ENCODE measurements at regions not wholly inside any gene's neighbourhood (a gene's known extent, or its start where the extent isn't known, plus 50 kb on each side); places are given as distances from the start of the nearest gene placed in this dataset.
"Not testable (repeated sequence)": the region's sequence is repeated elsewhere in the genome, so short reads cannot be mapped to it uniquely, and the experiment has no call there.

DNA sequence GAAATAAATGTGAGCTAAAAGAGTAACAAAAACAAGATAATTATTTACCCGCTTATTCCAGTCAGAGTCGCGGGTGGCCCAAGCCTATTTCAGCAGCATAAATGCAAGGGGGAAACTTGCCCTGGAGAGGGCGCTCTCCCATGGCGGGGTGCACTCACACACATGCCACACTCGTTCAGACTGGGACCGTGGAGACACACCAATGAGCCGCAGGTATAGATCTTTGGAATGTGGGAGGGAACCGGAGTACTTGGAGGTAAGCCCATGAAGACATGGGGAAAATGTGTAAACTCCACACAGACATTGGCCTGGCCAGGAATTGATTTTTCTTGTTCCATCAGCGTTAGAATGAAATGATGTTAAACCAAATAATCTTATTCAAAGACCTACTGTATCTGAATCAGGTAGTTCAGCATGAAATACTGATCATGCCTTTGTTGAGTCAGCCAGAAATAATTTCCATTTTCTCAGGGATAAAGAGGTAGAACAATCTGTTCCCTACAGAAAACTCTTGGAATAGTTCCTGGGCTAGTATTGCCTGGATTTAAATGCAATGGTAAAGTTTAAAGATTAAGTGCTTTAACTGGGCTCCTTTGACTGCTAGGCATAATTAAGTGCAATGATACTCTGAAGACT lies 191.5 kb downstream of the MCHR2 start:
- DNase-seq (ENCODE audit: low spot score) = peak; percentile 60

GRCh38 chr6:99808992-99809391 lies 185.0 kb downstream of the MCHR2 start:
- DNase-seq (ENCODE audit: low spot score) = no peak

DNA sequence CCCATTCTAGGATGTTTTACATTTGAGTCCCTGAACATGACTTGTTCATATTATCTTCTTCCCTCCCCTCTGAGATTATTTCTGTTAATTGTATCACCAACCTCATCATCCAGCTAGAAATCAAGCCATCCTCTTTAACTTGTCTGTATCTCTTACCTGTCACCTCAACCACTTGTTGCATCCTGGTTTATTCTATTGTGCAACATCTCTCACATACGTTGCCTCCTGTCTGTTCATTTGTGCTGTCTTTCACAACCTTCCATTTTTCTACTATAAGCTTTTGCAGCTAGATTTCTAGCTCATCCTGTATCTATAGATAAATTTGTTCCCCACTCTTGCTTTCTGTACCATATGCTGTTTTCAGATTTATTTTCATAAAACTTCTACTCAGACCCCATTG lies 183.7 kb downstream of the MCHR2 start:
- DNase-seq (ENCODE audit: low spot score) = no peak

GRCh38 chr6:99810942-99811620 lies 182.9 kb downstream of the MCHR2 start:
- no peak for DNase-seq (ENCODE audit: low spot score)

DNA sequence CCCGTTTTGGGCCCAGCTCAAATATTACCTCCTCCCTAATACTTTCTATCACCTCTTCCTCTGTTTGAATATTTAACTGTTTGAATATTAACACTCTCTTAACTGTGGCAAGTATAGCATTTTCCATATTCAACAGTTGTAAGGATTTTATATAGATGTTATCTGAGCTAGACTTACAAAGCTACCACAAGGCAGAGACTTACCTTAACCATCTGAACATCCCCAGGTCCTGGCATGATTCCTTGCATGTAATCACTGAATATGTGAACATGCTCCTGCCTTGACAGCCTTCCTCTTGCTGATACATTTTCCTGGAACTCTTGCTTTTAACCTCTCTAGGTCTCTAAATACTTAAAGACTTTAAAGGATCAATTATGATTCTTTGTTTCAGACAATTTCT lies 182.4 kb downstream of the MCHR2 start:
- no peak for DNase-seq (ENCODE audit: low spot score)

GRCh38 chr6:99813565-99813964 lies 180.5 kb downstream of the MCHR2 start:
- DNase-seq (ENCODE audit: low spot score) = no peak

DNA sequence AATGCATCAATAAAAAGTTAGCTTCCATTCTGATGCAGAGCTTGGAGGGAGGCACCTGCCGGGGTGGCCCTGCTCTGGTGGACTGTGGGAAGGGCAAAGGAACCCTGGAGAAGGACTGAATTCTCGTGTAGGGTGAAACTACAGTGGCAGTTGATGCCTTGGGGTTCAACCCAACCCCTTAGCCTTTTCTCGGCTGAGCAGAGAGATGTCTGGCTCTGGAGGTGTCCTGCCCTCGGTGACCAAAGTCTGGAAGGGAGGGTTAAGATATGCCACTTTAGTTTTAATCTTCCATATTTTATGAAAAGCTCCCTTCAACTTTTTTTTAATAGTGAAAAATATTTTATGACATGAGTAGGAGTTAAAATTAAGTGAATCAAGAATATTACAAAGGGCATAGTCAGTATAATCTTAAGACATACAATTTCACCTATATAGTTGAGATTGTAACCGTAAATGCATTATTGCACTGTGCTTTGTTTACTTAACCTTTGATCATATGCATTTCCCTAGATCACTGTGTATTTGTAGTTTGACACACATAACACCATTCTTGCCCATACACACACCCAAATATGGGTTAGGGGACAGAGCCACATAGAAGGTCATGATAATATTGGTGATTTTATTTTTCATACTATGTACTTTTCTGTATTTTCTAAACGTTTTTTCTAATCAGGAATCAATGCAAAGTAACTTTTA lies 179.6 kb downstream of the MCHR2 start:
- no peak for DNase-seq (ENCODE audit: low spot score)

GRCh38 chr6:99816795-99817194 lies 177.2 kb downstream of the MCHR2 start:
- no peak for DNase-seq (ENCODE audit: low spot score)

GRCh38 chr6:99818161-99818560 lies 175.9 kb downstream of the MCHR2 start:
- no peak for DNase-seq (ENCODE audit: low spot score)

DNA sequence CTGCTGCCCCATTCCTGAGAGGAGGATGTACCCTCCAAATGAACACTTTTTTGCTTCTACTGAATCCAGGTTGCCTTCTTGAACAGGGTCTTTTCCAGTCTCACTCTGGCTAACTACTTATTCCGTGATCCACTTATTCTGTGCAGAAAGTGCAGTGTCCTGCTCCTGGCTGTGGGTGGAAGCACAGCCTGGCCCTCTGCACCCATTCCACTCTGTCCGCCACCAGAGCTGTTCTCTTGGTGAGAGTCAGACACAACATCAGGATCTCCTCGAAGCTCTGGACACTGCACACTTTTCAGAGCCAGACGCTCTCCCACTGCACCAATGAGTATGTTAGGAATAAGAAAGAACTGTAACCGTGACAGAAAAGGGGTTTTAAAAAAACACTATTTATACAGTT lies 174.2 kb downstream of the MCHR2 start:
- no peak for DNase-seq (ENCODE audit: low spot score)

GRCh38 chr6:99821164-99821563 lies 172.9 kb downstream of the MCHR2 start:
- no peak for DNase-seq (ENCODE audit: low spot score)

DNA sequence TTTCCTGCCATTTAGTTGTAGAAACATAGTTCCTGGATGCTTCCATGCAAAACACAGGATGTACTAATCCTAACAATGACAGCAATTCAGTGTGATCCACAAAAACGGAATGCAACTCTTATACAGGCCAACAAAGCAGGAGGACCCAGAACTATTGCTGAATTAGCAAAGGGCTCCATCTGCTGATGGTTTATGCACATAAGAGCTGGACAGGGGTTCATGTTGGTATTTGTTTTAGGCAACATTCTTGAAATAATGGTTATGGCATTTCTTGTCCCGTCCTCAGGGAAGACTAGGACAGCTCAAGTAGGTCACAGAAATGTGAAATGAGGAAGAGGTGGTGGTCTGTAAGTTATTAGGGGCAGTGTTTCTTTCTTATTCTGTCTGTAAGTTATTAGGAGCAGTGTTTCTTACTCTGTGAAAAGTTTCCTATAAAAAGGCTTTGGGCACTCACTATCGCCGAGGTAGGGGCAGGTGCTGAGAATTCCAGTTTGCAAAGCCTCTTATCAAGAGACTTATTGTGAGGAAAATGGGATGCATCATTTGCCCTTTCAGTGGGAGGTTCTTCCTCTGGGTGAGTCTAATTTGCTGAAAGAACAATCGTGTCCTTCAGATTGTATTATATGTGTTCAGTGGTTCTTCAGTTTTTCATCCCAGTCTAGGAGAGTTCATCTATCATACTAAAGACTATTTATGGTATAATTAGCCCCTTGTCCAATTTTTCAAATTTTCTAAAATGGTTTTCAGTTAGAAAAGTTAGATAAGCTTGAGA lies 171.1 kb downstream of the MCHR2 start:
- DNase-seq (ENCODE audit: low spot score) = no peak

DNA sequence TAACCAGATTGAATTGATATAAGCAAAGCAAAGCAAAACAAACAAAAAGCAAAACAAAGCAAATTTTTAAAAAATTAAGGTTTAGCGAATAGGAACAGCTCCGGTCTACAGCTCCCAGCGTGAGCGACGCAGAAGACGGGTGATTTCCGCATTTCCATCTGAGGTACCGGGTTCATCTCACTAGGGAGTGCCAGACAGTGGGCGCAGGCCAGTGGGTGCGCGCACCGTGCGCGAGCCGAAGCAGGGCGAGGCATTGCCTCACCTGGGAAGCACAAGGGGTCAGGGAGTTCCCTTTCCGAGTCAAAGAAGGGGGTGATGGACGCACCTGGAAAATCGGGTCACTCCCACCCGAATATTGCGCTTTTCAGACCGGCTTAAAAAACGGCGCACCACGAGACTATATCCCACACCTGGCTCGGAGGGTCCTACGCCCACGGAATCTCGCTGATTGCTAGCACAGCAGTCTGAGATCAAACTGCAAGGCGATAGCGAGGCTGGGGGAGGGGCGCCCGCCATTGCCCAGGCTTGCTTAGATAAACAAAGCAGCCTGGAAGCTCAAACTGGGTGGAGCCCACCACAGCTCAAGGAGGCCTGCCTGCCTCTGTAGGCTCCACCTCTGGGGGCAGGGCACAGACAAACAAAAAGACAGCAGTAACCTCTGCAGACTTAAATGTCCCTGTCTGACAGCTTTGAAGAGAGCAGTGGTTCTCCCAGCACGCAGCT lies 170.3 kb downstream of the MCHR2 start:
- not testable (repeated sequence) for DNase-seq (ENCODE audit: low spot score)

GRCh38 chr6:99833034-99833433 lies 161.0 kb downstream of the MCHR2 start:
- no peak for DNase-seq (ENCODE audit: low spot score)

- DNase-seq (ENCODE audit: low spot score) = no peak
Observed at GRCh38 chr6:99836471-99836870, 157.6 kb downstream of the MCHR2 start.

GRCh38 chr6:99838607-99839006 lies 155.4 kb downstream of the MCHR2 start:
- DNase-seq (ENCODE audit: low spot score) = no peak

DNA sequence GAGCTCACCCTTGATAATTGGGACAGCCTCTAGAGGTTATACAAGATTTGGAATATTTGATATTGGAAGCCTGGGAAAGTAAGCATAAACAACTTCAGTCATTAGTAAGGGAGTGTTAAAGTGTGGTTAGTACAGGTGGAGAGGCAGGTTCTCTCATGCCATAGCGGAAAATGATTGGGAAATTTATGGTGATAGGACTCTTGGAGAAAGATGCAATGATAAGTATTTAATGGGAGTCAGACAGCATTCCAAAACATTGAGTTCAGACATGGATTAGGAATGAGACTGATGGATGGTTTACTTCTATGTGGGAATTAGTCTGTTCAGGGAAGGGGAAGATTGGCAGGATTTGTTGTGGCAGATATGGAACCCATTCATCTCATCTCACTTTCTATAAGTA lies 152.7 kb downstream of the MCHR2 start:
- DNase-seq (ENCODE audit: low spot score) = no peak

DNA sequence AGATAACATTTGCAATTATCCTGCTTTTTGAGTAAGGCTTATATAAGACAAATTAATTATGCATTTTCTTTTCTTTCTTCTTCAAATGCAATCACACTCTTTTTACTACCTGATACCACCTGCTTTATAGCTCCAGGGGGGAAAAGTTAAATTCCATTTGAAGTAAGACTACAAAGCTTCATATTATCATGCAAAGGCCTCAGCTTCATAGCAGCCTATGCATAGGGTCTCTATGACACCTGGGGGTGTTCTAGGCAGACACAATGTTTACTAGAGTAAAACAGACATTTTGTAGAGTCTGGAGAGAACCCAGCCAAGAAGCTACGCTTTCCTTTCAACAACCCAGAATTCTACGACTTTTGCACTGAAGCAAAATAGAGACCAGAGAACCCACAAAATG lies 148.0 kb downstream of the MCHR2 start:
- DNase-seq (ENCODE audit: low spot score) = no peak

GRCh38 chr6:99850841-99851240 lies 143.2 kb downstream of the MCHR2 start:
- DNase-seq (ENCODE audit: low spot score) = no peak

DNA sequence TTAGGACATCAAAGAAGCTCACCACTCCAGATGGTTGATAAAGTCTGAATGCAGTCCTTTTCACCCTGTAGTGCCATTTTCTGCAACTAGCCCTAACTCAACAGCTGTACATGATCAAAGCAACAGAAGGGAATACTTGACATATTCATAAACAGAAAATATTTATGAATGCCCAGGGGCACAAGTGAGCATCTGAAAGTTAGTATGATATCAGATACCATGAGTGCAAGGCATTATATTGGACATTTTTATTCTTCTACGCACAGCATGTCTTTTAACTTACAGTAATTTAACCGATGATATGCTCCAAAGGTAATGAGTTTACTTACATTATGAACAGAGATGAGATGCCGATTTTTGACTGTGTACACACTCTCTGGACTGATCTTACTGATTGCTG lies 142.0 kb downstream of the MCHR2 start:
- no peak for DNase-seq (ENCODE audit: low spot score)

DNA sequence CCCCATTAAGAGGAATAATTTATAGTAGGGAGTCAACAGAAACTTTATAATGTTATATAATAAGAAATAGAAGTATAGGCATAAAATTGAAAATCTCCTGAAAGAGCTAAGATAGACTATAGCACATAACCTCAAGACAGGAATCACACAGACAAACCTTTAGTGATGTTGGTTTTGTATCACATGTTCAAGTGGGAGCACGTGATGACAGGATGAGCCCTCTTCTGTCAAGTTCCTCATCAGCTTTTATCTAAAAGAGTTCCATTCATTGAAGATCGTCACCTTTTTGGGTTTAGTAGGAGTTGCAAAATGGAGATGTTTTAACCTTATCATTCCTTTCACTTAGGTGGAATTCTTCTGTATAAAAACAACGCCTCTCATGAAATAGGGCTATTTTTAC lies 127.0 kb downstream of the MCHR2 start:
- DNase-seq (ENCODE audit: low spot score) = no peak

GRCh38 chr6:99868074-99868702 lies 125.8 kb downstream of the MCHR2 start:
- peak; percentile 86 for DNase-seq (ENCODE audit: low spot score)
